Mesenchymal stem cell (in vitro differentiated cells and primary cell): ENCODE measurements at regions not wholly inside any gene's neighbourhood (a gene's known extent, or its start where the extent isn't known, plus 50 kb on each side); places are given as distances from the start of the nearest gene placed in this dataset.

Experiments used
- DNase-seq: peaks from one replicate; pipeline ENCODE4 v3.0.0-alpha.2; 2013
- H2AFZ ChIP-seq: one replicate; pipeline ENCODE4 v1.6.1; 2013; ENCODE audit warnings: low read depth, mild to moderate bottlenecking, control low read depth, inconsistent platforms, low read length, moderate library complexity
- H2AK5ac ChIP-seq: 2 replicates; pipeline ENCODE4 v1.6.1; 2013; ENCODE audit warnings: low read length, moderate library complexity, mild to moderate bottlenecking, inconsistent platforms; ENCODE audit not compliant: severe bottlenecking
- H2BK120ac ChIP-seq: one replicate; pipeline ENCODE4 v1.6.1; 2013; ENCODE audit warnings: low read depth, mild to moderate bottlenecking, inconsistent platforms, low read length, moderate library complexity
- H2BK12ac ChIP-seq, 2 experiments: one replicate each; pipeline ENCODE4 v1.6.1; 2013; ENCODE audit warnings: inconsistent platforms in 2 of 2, low read length in 2 of 2, mild to moderate bottlenecking in 2 of 2, moderate library complexity in 2 of 2, control low read depth in 1 of 2
- H2BK15ac ChIP-seq: one replicate; pipeline ENCODE4 v1.6.1; 2013; ENCODE audit warnings: mild to moderate bottlenecking, low read depth, inconsistent platforms; ENCODE audit not compliant: poor library complexity, severe bottlenecking
- H2BK5ac ChIP-seq: 2 replicates; pipeline ENCODE4 v1.6.1; 2013; ENCODE audit warnings: low read depth, mild to moderate bottlenecking, low read length, control low read depth, inconsistent platforms; ENCODE audit not compliant: poor library complexity, severe bottlenecking
- H3K14ac ChIP-seq, 2 experiments: one replicate each; pipeline ENCODE4 v1.6.1; 2013; ENCODE audit warnings: inconsistent platforms in 2 of 2, low read length in 2 of 2, control low read depth in 1 of 2, mild to moderate bottlenecking in 1 of 2, moderate library complexity in 1 of 2
- H3K18ac ChIP-seq, 2 experiments: one replicate each; pipeline ENCODE4 v1.6.1; 2013; ENCODE audit warnings: inconsistent platforms in 2 of 2, low read length in 2 of 2, control low read depth in 1 of 2, low read depth in 1 of 2, mild to moderate bottlenecking in 1 of 2
- H3K23ac ChIP-seq, 2 experiments: one replicate each; pipeline ENCODE4 v1.6.1; 2013; ENCODE audit warnings: inconsistent platforms in 2 of 2, low read length in 2 of 2, mild to moderate bottlenecking in 2 of 2, moderate library complexity in 2 of 2, control low read depth in 1 of 2
- H3K27ac ChIP-seq: 2 replicates; pipeline ENCODE4 v1.5.1; 2013; ENCODE audit warnings: mild to moderate bottlenecking, moderate library complexity, low read length, control low read depth, inconsistent platforms; ENCODE audit not compliant: poor library complexity, severe bottlenecking
- H3K27me3 ChIP-seq, 2 experiments: 2 replicates each; pipeline versions ENCODE4 v1.6.1 to v1.7.0; 2013; ENCODE audit warnings: low read length in 2 of 2, mild to moderate bottlenecking in 2 of 2, moderate library complexity in 2 of 2, control low read depth in 1 of 2, inconsistent platforms in 1 of 2; ENCODE audit not compliant: control insufficient read depth in 1 of 2, insufficient read depth in 1 of 2
- H3K36me3 ChIP-seq, 2 experiments: 2 replicates each; pipeline versions ENCODE4 v1.6.1 to v1.7.0; 2013; ENCODE audit warnings: low read length in 2 of 2, control low read depth in 1 of 2, inconsistent platforms in 1 of 2, low read depth in 1 of 2, mild to moderate bottlenecking in 1 of 2; ENCODE audit not compliant: insufficient read depth in 2 of 2, control insufficient read depth in 1 of 2
- H3K4ac ChIP-seq, 2 experiments: one replicate each; pipeline ENCODE4 v1.6.1; 2013; ENCODE audit warnings: inconsistent platforms in 2 of 2, low read length in 2 of 2, mild to moderate bottlenecking in 2 of 2, moderate library complexity in 2 of 2, control low read depth in 1 of 2, low read depth in 1 of 2
- H3K4me1 ChIP-seq: 2 replicates; pipeline ENCODE4 v1.6.1; 2013; ENCODE audit warnings: low read depth, low read length, control low read depth; ENCODE audit not compliant: control insufficient read depth, insufficient read depth
- H3K4me2 ChIP-seq: 2 replicates; pipeline ENCODE4 v1.6.1; 2013; ENCODE audit warnings: low read length, mild to moderate bottlenecking, inconsistent platforms; ENCODE audit not compliant: poor library complexity, severe bottlenecking
- H3K4me3 ChIP-seq, 2 experiments: 2 replicates each; pipeline versions ENCODE4 v1.5.1 to v1.7.0; 2013; ENCODE audit warnings: low read length in 2 of 2, mild to moderate bottlenecking in 2 of 2, control low read depth in 1 of 2, low read depth in 1 of 2; ENCODE audit not compliant: insufficient read depth in 1 of 2
- H3K79me1 ChIP-seq: replicated peaks from 2 replicates; pipeline ENCODE4 v1.6.1; 2013; ENCODE audit warnings: mild to moderate bottlenecking, control low read depth, low read length, inconsistent platforms; ENCODE audit not compliant: poor library complexity, severe bottlenecking
- H3K9ac ChIP-seq: 2 replicates; pipeline ENCODE4 v1.7.0; 2013; ENCODE audit warnings: mild to moderate bottlenecking, low read length, moderate library complexity
- H3K9me3 ChIP-seq: 2 replicates; pipeline ENCODE4 v1.7.0; 2013; ENCODE audit warnings: mild to moderate bottlenecking, low read length; ENCODE audit not compliant: control insufficient read depth
- H4K8ac ChIP-seq: one replicate; pipeline ENCODE4 v1.6.1; 2013; ENCODE audit warnings: inconsistent platforms, mild to moderate bottlenecking, low read length, moderate library complexity
- H4K91ac ChIP-seq: one replicate; pipeline ENCODE4 v1.6.1; 2013; ENCODE audit warnings: mild to moderate bottlenecking, low read length, inconsistent platforms
- WGBS: methylation state at CpG from one replicate; pipeline ENCODE4 v1.1.7; 2013; ENCODE audit warnings: mixed read lengths; 5-methylcytosine and 5-hydroxymethylcytosine counted together

DNA sequence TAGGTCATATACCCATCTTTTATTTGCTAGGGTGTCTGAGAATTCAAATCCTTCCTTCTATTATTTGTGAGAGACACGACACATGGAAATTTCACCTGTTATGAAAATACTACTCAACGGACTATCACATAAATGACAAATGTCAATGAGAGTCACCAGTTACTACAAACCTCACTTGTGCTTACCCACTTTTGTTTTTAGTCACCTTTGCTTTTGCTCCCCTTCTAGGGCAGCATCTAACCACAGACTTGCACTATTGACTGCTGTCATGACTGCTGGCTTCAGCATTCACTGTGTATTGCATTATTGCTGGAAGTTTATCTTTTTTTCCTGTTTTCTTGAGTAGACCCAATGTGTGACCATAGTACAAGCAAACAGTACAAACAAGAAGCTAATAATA, 1048.0 kb downstream of the PLA2G4A start:
- Histone ChIP-seq H3K4ac (no peak overlapping the region), H3K23ac (no peak overlapping the region), H3K18ac (no peak overlapping the region), H3K4me1 (no peaks in the 10 kb centered on the region), H2BK120ac (no peak overlapping the region), H4K8ac (no peak overlapping the region), H2AFZ (no peak overlapping the region), H2BK15ac (no peak overlapping the region), H3K4me2 (no peak overlapping the region), H3K9ac (no peak overlapping the region), H3K79me1 (no peaks in the 10 kb centered on the region), H3K27ac (no peak overlapping the region), H2BK12ac (no peak overlapping the region), H3K14ac (no peak overlapping the region), H3K27me3 (no peaks in the 10 kb centered on the region), H3K9me3 (no peaks in the 10 kb centered on the region), H3K4me3 (no peak overlapping the region), H4K91ac (no peak overlapping the region), H3K36me3 (no peaks in the 10 kb centered on the region), H2AK5ac (no peak overlapping the region), H2BK5ac (no peak overlapping the region)
- WGBS: 95% methylated on average over 2 of the region's 2 CpGs
- DNase-seq: no peak

DNA sequence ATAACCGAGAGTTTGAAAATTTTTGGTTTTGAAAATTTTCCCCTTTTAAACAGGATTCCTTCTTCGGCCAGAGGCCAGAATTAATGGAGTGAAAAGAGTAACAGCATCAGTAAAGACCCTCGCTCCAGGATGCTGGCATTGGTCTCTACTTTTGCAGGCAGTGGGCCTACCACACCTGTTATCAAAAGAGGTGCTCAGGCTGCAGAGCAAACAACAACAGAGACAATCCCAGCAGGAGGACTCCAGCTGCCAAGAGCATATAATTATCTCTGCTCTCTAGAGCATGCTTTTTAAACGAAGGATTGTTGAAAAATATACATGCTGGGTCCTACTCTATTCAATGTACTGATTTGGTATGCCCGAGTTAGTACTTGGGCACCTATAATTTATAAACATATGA, 1048.5 kb downstream of the PLA2G4A start:
- H3K36me3 ChIP-seq: no peaks in the 10 kb centered on the region
- no peaks in the 10 kb centered on the region for H3K27me3 ChIP-seq
- H3K4me2 ChIP-seq: no peak overlapping the region
- no peak overlapping the region for H2BK15ac ChIP-seq
- H2AK5ac ChIP-seq: no peak overlapping the region
- H2BK12ac ChIP-seq: no peak overlapping the region
- no peak overlapping the region for H3K9ac ChIP-seq
- no peak overlapping the region for H2AFZ ChIP-seq
- no peak overlapping the region for H4K8ac ChIP-seq
- no peaks in the 10 kb centered on the region for H3K9me3 ChIP-seq
- no peaks in the 10 kb centered on the region for H3K79me1 ChIP-seq
- no peak overlapping the region for H3K4ac ChIP-seq
- H3K23ac ChIP-seq: no peak overlapping the region
- 88% methylated on average over 3 of the region's 5 CpGs for WGBS
- DNase-seq: no peak
- no peak overlapping the region for H4K91ac ChIP-seq
- H3K27ac ChIP-seq: no peak overlapping the region
- H3K18ac ChIP-seq: no peak overlapping the region
- H3K4me3 ChIP-seq: no peak overlapping the region
- H2BK120ac ChIP-seq: no peak overlapping the region
- H2BK5ac ChIP-seq: no peak overlapping the region
- H3K14ac ChIP-seq: no peak overlapping the region
- no peaks in the 10 kb centered on the region for H3K4me1 ChIP-seq

DNA sequence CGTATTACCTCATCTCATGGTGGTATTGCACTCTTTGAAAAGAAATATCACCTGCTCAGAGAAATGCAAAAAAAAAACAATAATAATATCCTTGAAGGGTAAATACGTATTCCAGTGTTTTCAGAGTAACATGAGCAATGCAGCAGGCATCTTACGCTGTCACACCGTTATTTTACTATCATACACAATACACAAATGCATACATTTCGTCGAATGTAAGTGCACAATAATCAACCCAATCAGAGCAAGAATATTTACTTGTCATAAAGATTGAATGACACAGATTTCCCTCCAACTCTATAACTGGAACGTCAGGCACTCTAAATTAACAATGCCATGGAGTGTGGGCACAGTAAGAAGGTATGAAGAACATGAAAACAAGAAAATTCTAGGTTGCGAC, 1050.1 kb downstream of the PLA2G4A start:
- H3K27ac ChIP-seq: no peak overlapping the region
- no peak overlapping the region for H3K4me3 ChIP-seq
- H2BK12ac ChIP-seq: no peak overlapping the region
- H4K8ac ChIP-seq: no peak overlapping the region
- no peak overlapping the region for H2BK15ac ChIP-seq
- H2BK5ac ChIP-seq: no peak overlapping the region
- H3K4ac ChIP-seq: no peak overlapping the region
- no peak overlapping the region for H3K23ac ChIP-seq
- no peak overlapping the region for H2AK5ac ChIP-seq
- H2BK120ac ChIP-seq: no peak overlapping the region
- no peak overlapping the region for H3K9ac ChIP-seq
- no peak overlapping the region for H3K4me2 ChIP-seq
- no peaks in the 10 kb centered on the region for H3K4me1 ChIP-seq
- no peak overlapping the region for H3K14ac ChIP-seq
- H3K9me3 ChIP-seq: no peaks in the 10 kb centered on the region
- H3K79me1 ChIP-seq: no peaks in the 10 kb centered on the region
- H2AFZ ChIP-seq: no peak overlapping the region
- H3K36me3 ChIP-seq: no peaks in the 10 kb centered on the region
- WGBS: 92% methylated on average over 8 of the region's 8 CpGs
- no peak for DNase-seq
- H3K18ac ChIP-seq: no peak overlapping the region
- H4K91ac ChIP-seq: no peak overlapping the region
- no peaks in the 10 kb centered on the region for H3K27me3 ChIP-seq

DNA sequence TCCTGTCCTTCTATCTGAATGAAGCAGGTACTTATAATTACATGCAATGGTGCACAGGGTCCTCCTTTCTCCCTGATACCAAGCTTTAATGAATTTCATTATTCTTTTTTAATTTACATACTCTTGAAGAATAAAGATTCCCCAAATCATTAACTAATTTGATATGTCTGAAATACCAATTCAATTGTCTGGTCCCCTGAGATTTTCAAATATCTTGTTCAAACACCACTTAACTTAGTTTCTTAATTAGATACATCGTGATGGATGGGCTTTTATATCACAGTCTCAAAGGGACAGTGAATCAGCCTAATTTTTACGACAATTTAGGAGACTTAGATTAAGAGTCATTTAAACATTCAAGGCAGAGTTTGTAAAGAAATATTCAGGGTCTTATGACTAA, 1054.6 kb downstream of the PLA2G4A start:
- Histone ChIP-seq H3K27ac (no peak overlapping the region), H3K14ac (no peak overlapping the region), H2AK5ac (no peak overlapping the region), H3K36me3 (no peaks in the 10 kb centered on the region), H2AFZ (no peak overlapping the region), H2BK12ac (no peak overlapping the region), H3K4me2 (no peak overlapping the region), H2BK15ac (no peak overlapping the region), H2BK120ac (no peak overlapping the region), H3K4ac (no peak overlapping the region), H3K79me1 (no peaks in the 10 kb centered on the region), H3K18ac (no peak overlapping the region), H3K27me3 (no peaks in the 10 kb centered on the region), H3K9ac (no peak overlapping the region), H4K91ac (no peak overlapping the region), H2BK5ac (no peak overlapping the region), H4K8ac (no peak overlapping the region), H3K23ac (no peak overlapping the region), H3K4me1 (no peaks in the 10 kb centered on the region), H3K4me3 (no peak overlapping the region), H3K9me3 (no peaks in the 10 kb centered on the region)
- no CpG with 5 or more reads among the region's 2 CpGs for WGBS
- no peak for DNase-seq
